ENCODE measurements at regions not wholly inside any gene's neighbourhood (a gene's known extent, or its start where the extent isn't known, plus 50 kb on each side); places are given as distances from the start of the nearest gene placed in this dataset.

DNA sequence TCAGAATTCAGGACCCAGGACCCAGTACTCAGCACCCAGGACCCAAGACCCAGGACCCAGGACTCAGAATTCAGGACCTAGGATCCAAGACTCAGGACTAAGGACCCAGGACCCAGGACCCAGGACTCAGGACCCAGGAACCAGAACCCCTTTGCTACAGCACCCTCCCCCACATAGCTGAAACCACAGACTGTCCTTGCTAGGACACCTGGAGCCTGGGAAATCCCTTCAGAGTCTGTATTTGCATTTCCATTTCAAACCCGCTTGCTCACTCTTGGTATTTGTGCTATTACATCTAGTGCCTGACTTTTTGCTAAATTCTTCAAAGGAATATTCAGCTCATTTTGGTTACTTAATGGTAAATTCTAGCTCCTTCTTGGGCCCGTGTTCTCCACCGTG is 275.8 kb upstream of the MAF start:
- no peak for DNase-seq

DNA sequence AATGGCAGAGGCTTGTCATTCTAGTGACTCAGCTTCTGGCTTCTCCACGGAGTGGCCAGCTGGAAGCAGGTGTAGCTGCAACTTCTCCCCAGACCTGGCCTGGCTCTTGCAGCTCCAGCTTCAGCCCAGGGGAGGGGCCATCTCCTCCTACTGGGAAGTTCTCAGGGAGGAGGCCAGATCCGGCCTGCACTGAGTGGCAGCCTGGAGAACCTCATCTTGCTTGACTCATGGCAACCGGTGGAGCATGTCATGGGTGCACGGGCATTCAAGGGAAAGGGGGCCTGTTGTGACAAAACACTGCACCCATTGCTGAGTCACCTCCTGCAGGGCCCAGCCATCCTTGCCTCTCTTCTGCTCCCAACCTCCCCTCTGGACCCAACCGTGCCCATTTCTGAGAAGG is 273.9 kb upstream of the MAF start:
- DNase-seq, result no peak

DNA sequence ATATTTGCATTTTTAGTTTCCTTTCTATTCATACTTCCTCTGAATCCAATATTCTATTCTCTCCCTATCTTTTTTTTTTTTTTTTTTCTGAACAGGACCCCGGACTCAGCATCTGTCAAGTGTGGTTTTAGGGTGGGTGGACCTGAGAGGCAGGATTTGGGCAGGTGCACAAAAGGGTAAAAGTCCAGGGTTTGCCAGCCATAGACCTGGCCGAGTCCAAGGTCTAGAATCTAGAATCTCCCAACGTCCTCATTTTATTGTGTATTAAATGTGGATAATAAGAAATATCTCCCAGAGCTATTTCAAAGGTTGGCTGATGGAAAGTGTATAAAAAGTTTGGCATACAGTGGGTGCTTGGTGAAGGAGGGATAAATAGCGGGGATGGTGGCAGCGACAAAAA is 273.3 kb upstream of the MAF start:
- no peak for DNase-seq

DNA sequence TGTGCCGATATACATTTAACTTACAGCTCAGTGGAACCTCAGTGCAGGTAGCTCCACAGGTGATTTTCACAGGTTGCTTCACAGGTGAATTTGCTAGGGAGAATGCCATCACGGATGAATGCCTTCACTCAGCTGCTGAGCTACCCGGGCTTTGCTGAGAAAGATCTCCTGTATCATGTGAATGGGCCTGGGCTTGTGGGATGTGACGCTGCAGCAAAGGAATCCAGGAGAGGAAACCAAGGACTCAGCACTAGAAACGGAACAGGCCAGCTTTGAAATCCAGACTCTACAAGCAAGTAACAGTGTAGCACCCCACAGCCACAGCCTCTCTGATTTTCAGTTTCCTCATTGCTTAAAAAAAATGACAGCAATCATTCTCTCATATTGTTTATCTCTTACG is 271.4 kb upstream of the MAF start:
- no peak for DNase-seq

DNA sequence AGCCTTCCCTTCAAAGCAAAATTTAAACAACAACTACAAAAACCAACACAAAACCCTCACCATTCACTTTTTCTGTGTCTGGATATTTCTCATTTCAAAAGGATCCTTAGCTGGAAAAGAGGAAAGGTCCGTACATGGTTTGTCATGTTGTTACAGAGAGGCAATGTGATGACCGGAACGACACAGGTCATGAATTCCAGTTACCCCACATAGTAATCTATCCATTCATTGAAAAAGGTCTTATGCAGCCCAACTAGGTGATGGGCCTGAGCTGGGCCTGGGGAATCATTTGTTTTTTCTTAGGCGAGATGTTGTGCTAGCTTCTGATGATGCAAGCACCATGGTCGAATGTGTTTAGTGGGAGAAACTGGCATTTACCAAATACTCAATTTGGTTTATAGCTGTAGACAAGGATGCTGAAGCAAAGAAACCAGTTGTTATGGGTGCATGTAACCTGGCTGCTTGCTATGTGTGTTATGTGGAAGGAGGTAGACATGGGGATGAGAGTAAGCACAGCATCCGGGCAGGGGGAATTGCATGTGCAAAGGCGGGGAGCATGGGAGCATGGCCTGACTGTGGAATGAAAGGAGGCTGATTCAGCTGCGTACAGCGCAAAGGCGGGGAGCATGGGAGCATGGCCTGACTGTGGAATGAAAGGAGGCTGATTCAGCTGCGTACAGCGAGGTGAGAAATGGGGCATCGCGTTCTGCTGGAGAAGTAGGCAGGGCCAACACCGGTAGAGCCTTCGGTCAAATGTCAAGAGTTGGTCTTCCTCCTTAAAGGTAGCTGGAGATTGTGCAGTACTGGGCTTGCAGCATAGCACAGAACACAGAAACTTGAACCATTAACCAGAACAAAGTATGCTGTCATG is 269.7 kb upstream of the MAF start:
- no peak for DNase-seq

DNA sequence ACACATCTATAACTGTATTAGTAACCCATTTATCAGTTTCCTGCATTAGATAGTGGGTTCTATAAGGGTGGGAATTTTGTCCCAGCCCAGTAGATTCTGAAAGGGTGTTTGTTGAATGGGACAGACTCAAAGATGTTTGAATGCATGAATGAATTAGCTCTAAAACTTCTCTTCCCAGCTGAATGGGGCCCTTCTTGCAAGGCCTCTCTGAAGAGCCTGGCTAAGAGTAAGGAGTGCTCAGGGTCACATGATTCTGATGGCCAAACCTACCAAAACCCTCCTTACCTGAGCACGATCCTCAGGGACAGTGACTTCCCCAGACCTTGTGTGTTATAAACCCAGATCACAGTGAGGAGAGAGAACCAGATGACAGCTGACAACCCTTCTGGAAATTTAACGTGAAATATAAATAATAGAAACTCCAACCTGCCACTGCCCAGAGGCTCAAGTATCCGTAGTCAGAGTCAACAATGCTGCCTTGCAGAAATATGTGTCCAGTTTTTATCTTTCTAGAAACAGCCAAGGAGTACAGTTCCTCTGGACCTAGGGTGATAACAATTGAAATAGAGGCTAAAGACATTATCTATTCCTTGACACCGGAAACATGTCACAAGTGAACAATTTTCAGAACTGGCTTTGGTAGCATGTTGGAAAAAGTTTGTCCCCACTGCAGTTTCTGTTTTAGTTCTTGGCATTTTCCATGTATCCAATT is 268.9 kb upstream of the MAF start:
- DNase-seq, result no peak

DNA sequence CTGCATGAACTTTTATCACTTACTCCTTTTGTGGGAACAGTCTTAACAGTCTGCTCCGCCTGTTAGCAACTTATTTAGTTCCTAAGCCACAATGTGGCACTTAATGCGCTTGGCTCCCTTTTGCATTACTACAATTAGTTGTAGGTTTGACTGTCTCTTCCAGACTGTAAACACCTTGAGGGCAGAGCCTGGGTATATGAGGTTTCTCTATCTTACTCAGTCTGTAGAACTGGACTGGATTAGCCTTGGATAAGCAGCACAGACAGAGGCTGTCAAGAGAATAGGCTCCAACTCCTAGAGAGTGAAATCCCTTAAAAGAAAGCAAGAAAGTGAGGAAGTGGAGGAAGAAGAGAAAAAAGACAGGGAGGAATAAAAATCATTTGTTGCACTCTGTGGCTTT is 268.3 kb upstream of the MAF start:
- DNase-seq, result no peak

DNA sequence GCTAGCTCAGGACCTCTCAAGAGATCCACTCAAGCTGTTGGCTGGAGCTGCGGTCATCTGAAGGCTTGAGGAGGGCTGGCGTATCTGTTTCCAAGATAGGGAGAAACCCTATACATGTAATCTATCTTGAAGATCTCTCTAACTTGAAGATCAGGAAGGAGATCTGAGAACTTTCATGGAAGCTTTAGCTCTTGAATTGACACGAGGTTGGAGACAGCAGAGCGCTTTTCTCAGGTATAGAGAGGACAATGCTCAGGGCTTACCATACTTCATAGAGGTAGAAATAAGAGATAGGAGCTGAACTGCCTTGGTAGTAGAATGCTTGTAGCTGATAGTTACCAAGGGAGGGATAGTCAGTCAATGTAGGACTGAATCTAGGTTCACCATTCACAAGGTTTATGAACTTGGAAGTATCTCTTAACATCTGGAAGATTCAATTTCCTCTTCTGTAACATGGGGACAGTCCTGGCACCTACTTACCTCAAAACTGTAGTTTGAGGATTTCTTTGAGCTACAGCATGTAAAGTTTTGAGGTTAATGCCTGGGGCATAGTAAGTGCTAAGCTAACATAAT is 267.0 kb upstream of the MAF start:
- DNase-seq, result no peak

DNA sequence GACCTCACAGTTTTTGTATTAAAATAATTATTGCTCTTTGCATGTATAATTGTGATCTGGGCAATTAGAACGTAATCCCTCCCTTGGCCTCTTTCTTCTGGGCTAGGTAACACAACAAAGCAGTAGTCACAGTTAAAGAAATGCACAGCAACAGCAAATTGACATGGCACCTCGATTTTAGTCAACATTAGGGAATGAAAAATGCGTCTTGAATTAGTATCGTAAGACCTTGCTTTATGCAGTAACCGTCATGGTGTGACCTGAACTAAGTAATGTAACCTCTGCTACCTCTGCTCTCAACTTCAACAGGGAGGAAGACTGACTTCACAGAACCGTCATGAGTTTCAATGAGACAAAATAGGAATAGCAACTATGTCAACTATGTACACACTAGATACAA is 265.4 kb upstream of the MAF start:
- no peak for DNase-seq

DNA sequence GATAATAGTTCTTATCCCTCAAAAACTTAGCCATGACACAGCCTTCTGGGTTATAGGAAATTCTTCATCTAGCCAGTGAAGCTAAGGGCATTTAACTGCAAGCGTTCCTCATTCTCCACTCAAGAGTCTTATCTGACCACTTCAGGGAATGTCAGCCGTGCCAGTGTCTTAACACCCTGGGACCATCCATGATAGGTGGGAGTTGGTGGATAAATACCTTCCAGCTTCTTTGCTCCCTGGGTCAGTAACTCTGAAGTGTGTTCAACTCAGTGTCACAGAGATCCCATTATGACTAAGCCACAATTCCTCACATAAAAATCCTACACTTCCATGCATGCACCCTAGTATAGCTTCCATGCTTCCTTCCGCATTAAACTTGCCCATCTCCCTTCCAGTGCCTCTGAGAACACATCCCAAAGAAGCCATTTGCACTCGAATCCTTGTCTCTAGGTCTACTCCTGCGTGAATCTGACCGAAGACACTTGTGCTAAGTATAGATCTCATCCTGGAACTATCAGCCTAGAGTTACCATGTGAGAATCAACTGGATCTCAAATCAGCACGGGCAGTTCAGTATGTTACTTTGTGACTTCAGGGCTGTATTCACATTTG is 264.3 kb upstream of the MAF start:
- no peak for DNase-seq

DNA sequence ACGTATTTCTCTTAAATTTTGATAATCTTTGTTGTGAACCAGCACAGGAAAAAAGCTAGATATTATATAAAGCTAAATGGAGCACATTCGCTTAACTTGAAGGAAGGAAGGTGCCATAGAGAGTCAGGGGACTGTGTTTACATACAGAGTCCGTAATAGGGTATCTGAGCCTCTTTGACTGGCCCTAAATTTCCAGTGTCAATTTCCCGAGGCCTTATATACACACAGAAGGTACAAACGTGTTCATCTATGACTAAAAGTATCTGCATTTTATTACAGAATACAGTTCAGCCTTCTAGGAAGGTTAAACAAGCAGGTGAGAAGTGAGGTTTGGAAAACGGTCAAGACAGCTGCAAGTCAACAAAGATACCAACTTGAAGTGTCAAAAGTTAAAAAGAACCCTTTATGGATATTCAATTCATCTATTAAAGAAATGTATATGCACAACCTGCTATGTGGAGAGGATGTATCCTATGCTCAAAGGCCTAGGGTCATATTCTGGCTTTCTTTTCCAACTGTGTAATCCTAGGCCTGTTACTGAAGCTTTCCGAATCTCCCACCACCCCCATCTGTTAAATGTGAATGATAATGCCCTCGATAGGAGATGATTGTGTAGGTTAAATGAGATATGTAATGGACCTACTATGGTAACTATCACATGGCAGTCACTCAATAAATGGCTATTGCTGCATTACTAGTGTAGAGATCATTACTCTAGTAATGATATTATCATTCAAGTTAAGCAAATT is 263.7 kb upstream of the MAF start:
- no peak for DNase-seq

DNA sequence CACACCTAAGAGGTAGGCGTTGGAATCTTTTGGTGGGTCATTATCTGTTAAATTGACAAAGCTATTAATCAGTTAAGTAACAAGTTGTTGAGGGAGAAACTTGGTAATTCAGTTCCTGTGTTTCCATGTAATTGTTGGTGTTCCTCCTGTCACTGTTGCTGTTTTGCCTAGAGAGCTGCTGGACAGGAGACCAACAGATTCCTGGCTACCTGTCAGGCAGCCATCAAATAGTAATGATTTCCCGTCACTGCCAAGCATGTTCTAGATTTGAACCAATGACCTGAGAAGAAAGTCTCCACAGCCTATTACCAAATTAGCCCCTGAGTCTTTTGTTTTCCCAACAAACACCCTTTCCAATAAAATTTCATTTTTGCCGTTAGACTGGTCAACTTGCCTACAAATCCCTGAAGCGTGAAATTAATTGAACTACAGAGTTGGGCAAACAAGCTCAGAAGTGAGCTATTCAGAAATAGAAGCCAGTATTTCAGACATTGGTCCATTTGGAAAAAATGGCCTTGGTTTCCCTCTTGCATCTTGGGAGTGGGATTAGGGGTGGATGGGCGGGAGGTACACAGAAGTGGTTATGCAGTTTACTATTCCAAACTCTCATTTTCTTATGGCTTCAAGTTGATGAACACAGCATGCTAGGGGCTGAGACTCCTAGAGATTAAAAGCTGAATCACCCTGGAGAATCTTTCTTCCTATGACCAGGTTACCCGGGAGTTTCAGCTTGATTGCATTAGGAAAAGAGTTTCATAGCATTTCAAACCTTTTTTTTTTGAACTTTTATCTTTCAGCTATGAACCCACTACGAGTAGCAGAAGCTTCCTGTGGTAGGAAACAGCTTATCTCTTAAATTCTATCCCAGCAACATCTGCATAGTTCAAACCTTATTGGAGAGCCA is 262.8 kb upstream of the MAF start:
- DNase-seq, result no peak

DNA sequence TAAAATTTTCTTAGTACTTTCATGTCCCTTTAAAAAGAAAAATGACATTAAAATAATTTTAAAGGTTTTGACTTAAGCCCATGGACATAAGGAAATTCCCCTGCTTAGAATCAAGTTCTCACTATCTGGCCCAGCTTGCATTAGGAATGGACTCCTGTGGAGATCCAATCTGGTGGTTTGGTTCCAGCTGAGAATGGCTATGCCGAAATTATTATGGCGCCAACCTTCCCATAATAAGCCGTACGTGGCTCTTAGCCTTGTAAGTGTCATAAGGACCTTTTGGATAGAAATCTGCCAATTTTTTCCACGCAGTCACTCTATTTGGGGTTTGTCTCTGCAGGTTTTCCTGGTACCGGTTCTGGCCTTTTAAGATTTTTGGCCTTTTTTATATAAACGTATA is 262.1 kb upstream of the MAF start:
- DNase-seq, result no peak

DNA sequence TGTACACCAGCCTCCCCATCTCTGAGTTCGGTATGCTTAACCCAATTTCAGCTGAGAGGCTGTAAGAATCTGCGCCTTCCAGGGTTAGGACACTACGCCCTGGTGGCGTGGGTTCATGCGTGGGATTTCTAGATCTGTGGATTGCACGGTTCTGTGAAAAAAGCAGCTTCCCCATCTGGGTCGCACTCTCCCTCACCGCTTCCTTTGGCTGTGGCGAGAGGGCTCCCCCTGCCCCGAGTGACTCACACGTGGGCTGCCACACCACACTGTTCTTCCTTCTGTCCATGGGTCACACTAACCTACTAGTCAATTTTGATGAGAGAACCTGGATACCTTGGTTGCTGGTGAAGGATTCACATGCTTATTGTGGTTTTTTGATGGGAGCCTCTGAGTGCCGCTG is 256.0 kb upstream of the MAF start:
- no peak for DNase-seq

DNA sequence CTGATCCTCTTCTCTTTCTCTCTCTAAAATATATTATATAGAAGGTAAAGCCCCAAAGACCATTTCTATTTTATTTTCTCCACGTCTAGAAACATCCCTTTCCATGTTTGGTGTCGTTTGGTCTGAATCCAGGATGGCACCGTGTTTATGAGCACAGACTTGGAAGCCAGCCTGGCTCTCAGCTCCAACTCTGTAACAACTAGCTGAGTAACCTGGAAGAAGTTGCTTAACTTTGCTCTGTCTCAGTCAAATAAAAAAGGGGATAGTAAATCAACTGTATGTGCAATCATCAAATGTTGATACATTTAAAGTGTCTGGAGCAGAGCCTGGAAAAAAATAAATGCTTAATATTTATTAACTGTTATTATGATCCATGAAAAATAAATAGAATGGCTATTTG is 249.8 kb upstream of the MAF start:
- no peak for DNase-seq

DNA sequence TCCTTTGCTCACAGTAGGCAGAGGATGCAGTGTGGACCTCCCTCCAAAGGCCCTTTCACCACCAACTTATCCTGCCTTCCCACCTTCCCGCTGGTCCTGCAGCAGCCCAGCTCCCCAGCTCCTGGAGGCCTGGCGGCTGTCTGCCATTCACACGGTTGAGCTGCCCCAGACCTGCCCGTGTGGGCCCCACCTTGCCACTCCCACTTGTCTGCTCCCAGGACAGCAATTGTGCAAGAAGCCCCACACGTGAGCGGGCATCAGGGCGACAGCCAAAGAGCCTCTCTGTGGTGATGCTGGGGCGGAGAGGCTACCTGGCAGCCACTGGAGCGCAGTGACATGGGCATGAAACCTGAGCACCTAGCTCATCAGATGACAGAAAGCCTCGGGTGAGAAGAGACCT is 248.6 kb upstream of the MAF start:
- DNase-seq, result no peak

DNA sequence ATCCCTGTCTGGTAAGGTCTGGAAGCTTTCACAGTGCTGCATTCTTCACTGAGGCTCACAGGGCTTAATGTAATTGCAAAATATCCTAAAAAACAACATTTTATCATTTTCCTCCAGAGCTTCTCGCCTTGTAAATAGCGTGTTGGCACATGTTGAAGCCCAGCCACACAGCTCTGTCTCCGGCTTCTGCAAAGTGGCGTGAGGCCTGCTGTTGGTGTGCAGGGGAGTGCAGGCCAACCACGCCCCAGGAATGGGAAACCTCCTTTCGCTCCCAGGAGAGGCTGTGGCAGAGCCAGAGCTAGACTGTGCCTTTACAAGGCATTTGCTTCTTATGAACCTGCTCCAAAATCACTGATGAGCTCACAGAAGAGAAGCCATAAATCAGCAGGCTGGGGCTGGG is 248.2 kb upstream of the MAF start:
- DNase-seq, result no peak

DNA sequence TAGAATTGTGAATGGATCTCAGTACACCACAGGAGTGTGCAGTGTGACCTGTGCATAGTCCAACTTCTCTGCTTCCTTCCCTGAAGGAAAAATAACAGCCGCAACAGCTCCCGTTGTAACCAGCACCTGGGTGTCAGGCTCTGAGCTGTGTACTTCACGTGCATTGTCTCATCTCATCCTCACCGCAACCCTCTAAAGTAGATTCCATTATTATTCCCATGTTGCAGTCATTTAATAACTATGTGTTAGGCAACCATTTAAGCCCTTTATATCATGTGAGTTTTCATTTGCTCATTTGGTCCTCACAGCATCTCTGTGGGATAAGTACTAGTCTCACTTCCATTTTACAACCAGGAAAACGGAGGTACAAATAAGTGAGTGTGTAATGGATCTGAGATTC is 247.0 kb upstream of the MAF start:
- no peak for DNase-seq

DNA sequence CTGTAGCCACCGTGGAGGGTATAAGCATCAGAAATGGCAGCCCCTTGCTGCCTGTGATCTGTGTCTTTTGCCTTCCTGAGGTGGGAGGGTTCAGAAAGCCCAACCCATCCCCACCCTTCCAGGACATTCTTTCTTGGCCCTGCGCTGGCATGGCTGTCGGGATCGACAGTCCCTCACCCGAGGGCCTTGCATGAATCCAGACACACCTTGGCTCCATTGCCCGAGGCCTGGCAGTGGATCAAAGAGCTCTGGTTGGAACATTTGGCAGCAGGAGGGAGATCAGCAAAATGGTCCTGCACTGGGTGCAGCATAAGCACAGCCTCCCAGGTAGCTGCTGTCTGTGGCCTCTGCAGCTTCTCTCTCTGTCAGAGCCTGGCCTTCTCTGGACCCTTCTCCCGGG is 246.6 kb upstream of the MAF start:
- no peak for DNase-seq

DNA sequence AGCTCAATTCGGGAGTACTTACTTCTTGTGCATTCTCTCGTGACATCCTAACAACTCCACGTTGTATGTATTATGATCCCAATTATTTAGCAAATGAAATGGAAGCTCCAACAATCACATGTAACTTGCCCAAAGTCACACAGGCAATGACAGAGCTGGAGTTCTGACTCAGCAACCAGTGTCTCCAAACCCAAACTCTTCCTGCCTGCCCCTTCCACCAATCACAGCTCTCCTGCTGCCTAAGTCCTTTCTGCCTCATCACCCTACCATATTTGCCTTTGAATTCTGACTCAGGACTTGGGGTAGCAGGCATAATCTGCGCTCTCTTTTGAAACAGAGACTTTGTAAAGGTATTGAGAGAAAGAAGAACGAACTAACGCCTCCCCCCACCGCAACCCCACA is 245.2 kb upstream of the MAF start:
- DNase-seq, result no peak

DNA sequence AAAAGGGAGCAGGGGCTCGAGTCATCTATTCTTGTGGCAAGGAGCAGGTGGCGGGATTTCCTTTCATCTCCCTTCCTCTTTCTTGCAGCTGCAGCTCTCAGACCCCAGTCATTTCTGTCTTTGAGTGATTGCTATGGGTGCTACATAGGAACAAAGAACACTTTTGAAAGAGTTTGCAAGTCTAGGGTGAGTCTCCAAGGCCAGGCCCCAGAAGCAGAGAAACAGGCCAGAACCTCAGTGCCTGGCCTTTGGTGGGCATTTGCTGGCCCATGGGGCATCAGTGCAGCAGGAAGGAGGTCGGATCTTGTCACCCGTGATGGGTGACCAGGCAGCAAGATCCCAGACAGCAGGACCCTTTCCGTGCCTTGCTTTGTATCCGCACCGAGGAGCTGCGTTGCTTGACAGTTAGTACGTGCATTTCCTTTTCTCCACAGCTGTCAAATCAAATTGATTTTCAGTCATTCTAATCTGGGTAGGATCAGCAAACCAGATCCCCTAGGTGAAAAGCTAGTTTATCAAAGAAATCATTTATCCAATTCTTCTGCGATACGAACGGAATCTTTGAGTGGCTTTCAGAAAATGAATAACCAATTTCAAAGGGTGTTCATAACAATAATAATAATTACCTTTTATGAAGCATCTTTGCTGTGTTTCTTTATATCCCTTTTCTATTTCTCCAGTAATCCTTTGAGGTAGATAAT is 244.6 kb upstream of the MAF start:
- DNase-seq, result no peak
